ENCODE measurements at regions not wholly inside any gene's neighbourhood (a gene's known extent, or its start where the extent isn't known, plus 50 kb on each side); places are given as distances from the start of the nearest gene placed in this dataset.

GRCh38 chr18:27467073-27467472 lies 282.0 kb upstream of the CHST9 start:
- Histone ChIP-seq H4K20me1 (ENCODE audit: insufficient read depth) (no peaks in the 10 kb centered on the region), H3K9me3 (ENCODE audit: control insufficient read depth in 1 of 2, insufficient read depth in 1 of 2, low read depth in 1 of 2, low read length in 2 of 2) (peaks cover 0 to 7% of the 10 kb centered on the region in 2 experiments; a peak in 1 of 4 replicates), H3K4me2 (ENCODE audit: low read length) (no peak overlapping the region), H3K9me2 (ENCODE audit: insufficient read depth) (no peaks in the 10 kb centered on the region), H3K4me3 (replicated peaks in 1 of 2; ENCODE audit: low read depth in 1 of 2, low read length in 2 of 2) (no peak overlapping the region), H3K36me3 (ENCODE audit: control insufficient read depth in 1 of 2, insufficient read depth in 2 of 2, low read length in 2 of 2) (no peaks in the 10 kb centered on the region), H3K9ac (ENCODE audit: low read length) (no peak overlapping the region), H3K79me2 (ENCODE audit: insufficient read depth, low read length) (no peaks in the 10 kb centered on the region), H3K27me3 (ENCODE audit: insufficient read depth, low read length) (no peaks in the 10 kb centered on the region), H3K4me1 (ENCODE audit: control insufficient read depth in 1 of 2, insufficient read depth in 2 of 2, low read length in 2 of 2) (no peaks in the 10 kb centered on the region), H2AFZ (ENCODE audit: low read depth, low read length, poor library complexity, severe bottlenecking) (no peak overlapping the region), H3K27ac (ENCODE audit: low read depth, low read length) (no peak overlapping the region)
- RAD21 ChIA-PET (ENCODE audit: low non-redundant PET in 1 of 2, low total read pairs in 2 of 2, uncharacterized antibody in 2 of 2, unreplicated experiment in 2 of 2), result no interaction called here
- no peak for ATAC-seq
- no peak for TF ChIP-seq SRF (IDR thresholded peaks at IDR 0.05; ENCODE audit: low read depth)
- TF ChIP-seq EGR1 (IDR thresholded peaks at IDR 0.05; ENCODE audit: low read depth), result no peak
- no peak for TF ChIP-seq EZH2phosphoT487 (IDR thresholded peaks at IDR 0.05; ENCODE audit: borderline replicate concordance)
- TF ChIP-seq, protein P1, sequence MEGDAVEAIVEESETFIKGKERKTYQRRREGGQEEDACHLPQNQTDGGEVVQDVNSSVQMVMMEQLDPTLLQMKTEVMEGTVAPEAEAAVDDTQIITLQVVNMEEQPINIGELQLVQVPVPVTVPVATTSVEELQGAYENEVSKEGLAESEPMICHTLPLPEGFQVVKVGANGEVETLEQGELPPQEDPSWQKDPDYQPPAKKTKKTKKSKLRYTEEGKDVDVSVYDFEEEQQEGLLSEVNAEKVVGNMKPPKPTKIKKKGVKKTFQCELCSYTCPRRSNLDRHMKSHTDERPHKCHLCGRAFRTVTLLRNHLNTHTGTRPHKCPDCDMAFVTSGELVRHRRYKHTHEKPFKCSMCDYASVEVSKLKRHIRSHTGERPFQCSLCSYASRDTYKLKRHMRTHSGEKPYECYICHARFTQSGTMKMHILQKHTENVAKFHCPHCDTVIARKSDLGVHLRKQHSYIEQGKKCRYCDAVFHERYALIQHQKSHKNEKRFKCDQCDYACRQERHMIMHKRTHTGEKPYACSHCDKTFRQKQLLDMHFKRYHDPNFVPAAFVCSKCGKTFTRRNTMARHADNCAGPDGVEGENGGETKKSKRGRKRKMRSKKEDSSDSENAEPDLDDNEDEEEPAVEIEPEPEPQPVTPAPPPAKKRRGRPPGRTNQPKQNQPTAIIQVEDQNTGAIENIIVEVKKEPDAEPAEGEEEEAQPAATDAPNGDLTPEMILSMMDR (IDR thresholded peaks at IDR 0.05 in 2 of 3, conservative IDR thresholded peaks at IDR 0.05 in 1 of 3; ENCODE audit: borderline replicate concordance in 1 of 3, insufficient read depth in 1 of 3, low read depth in 2 of 3, low read length in 2 of 3), result no peak
- TF ChIP-seq ZBTB33 (IDR thresholded peaks at IDR 0.05; ENCODE audit: extremely low read depth, insufficient replicate concordance, low read length), result no peak
- no peak for TF ChIP-seq TCF7L2 (IDR thresholded peaks at IDR 0.05; ENCODE audit: borderline replicate concordance, extremely low read depth, insufficient read depth, insufficient read length)
- TF ChIP-seq ZFX (IDR thresholded peaks at IDR 0.05), result no peak
- TF ChIP-seq POLR2A (IDR thresholded peaks at IDR 0.05; ENCODE audit: borderline replicate concordance, extremely low read depth, insufficient read depth, insufficient read length), result no peak
- TF ChIP-seq EZH2 (IDR thresholded peaks at IDR 0.05), result no peak
- no peak for TF ChIP-seq ELF1 (IDR thresholded peaks at IDR 0.05; ENCODE audit: borderline replicate concordance, low read depth)
- TF ChIP-seq YY1 (IDR thresholded peaks at IDR 0.05; ENCODE audit: extremely low read depth, insufficient replicate concordance, low read depth, low read length), result no peak
- TF ChIP-seq POLR2AphosphoS5 (IDR thresholded peaks at IDR 0.05; ENCODE audit: low read depth, low read length), result no peak
- TF ChIP-seq SP1 (IDR thresholded peaks at IDR 0.05; ENCODE audit: low read depth), result no peak
- POLR2A ChIA-PET, result no interaction called here
- intact Hi-C loops (cut with micrococcal nuclease), result loop anchor here (10.0 kb wide), 1 partner anchor 62 kb away; no protein-coding TSS in a partner anchor
- CTCF ChIA-PET, result no interaction called here
- BruUV-seq (replicated peaks), result no TSS peak
- DNase-seq (ENCODE audit: low read depth, low spot score), result no peak

All from HCT116 (cell line).